Right cardiac atrium (tissue), 5 donors: ENCODE measurements at regions not wholly inside any gene's neighbourhood (a gene's known extent, or its start where the extent isn't known, plus 50 kb on each side); places are given as distances from the start of the nearest gene placed in this dataset.
"Not testable (repeated sequence)": the region's sequence is repeated elsewhere in the genome, so short reads cannot be mapped to it uniquely, and the experiment has no call there.

ENCODE experiments used
- ATAC-seq, 2 donors: fragments of 200-7000 bp; cut with Tn5 transposase; one replicate each; pipeline versions ENCODE4 v1.8.0 to v1.9.1; 2020; ENCODE audit warnings: moderate library complexity in 2 of 2, mild to moderate bottlenecking in 1 of 2
- DNase-seq, 3 donors: peaks; one replicate each; pipeline ENCODE4 v3.0.0-alpha.2; 2020
- H3K27ac ChIP-seq: one replicate; pipeline ENCODE4 v1.5.1; 2013; ENCODE audit warnings: mild to moderate bottlenecking, low read length, control low read depth, moderate library complexity
- H3K27me3 ChIP-seq: one replicate; pipeline ENCODE4 v1.6.1; 2013; ENCODE audit not compliant: control insufficient read depth, insufficient read depth
- H3K4me1 ChIP-seq: one replicate; pipeline ENCODE4 v1.6.1; 2013; ENCODE audit warnings: low read length; ENCODE audit not compliant: control insufficient read depth, insufficient read depth
- H3K4me3 ChIP-seq: one replicate; pipeline ENCODE4 v1.5.1; 2013; ENCODE audit warnings: low read length, control low read depth
- H3K9me3 ChIP-seq: one replicate; pipeline ENCODE4 v1.6.1; 2013; ENCODE audit warnings: low read length; ENCODE audit not compliant: control insufficient read depth
- WGBS: extraction: QIAGEN DNeasy Blood & Tissue Kit; methylation state at CpG from one replicate; pipeline ENCODE4 v1.1.7; 2013; 5-methylcytosine and 5-hydroxymethylcytosine counted together
- intact Hi-C, 4 donors: fragments of 100-400 bp; cut with DNase I; formaldehyde crosslinking; loops; one replicate each; pipeline versions ENCODE4 v1.11.0 to v1.14.0; 2022 to 2023
- donor health status: healthy with polysubstance abuse.
- donor health status: DM: no; HTN: yes; CAD: no.
- donor health status: DM: no; HTN: no; CAD: no.
- donor health status: DM: no; HTN: yes; CAD: no; lungs with severe emphysema.
- donor health status: DM: yes; HTN: yes; CAD: no.

DNA sequence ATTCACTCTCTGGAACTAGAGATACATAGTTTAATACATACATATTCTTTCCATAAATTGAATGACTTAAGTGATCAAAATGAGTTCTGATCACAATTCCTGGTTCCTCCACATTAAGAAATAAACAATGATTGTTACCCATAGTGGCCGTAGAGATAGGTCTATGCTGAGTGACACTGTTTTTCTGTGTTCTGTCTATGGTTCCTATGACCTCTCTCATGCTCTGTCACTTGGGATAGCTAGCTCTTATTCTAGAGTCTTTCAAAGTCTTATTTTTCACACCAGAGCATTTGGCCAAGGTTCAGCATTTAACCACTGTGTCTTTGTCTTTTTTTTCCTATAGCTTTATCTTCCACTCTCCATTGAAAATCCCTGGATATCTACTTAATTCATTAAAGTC lies 132.4 kb downstream of the GOLGA6L6 start:
- Histone ChIP-seq H3K4me1 (no peaks in the 10 kb centered on the region), H3K4me3 (no peak overlapping the region), H3K27me3 (no peaks in the 10 kb centered on the region), H3K9me3 (peaks cover 2% of the 10 kb centered on the region), H3K27ac (no peak overlapping the region)
- ATAC-seq (peak; percentile 14 to 55), DNase-seq (no peak)
- intact Hi-C loops: no loop called here
- 71% methylated on average over 1 of the region's 1 CpG for WGBS

DNA sequence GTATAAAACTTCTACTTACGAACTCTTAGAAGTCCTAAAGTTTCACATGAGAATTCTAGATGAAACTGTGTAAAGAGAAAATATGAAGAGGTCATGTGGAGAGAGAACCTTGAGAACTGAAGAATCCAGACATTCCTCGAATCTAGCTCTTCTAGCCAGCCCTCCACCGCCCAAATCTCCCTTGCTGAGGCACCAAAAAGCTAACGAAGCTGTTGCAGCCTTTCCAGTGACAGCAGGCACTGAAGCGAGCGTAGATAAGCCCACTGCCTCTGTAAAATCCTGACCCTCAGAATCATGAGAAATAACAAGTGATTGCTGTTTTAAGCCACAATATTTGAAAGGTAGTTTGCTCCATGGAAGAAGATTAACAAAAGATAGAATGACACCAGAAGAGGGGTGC lies 134.0 kb downstream of the GOLGA6L6 start:
- H3K27me3 ChIP-seq: no peaks in the 10 kb centered on the region
- DNase-seq (peak in 1 of 3 donors; percentile 28), ATAC-seq (no peak)
- peaks cover 2% of the 10 kb centered on the region for H3K9me3 ChIP-seq
- no peaks in the 10 kb centered on the region for H3K4me1 ChIP-seq
- no peak overlapping the region for H3K4me3 ChIP-seq
- intact Hi-C loops: no loop called here
- H3K27ac ChIP-seq: no peak overlapping the region
- WGBS: 53% methylated on average over 6 of the region's 6 CpGs

DNA sequence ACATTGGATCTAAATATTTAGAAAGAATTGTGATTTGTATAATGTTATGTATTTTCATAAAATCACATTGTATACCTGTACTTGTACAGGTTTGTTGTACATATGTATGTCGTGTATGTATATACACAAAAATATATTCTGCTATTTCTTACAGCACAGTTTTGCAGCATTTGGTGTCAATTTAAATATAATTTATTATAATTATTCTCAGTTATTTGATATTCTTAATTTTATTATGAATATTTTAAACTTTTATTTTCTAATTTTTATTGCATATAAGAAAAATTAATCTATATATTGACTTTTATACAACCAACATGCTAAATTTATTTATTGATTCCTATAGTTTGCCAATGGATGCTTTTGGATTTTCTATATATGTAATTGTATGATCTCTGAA lies 137.0 kb downstream of the GOLGA6L6 start:
- H3K4me3 ChIP-seq, ATAC-seq, H3K4me1 ChIP-seq, H3K9me3 ChIP-seq, H3K27me3 ChIP-seq, H3K27ac ChIP-seq, DNase-seq: not testable (repeated sequence)
- WGBS: 41% methylated on average over 1 of the region's 1 CpG
- intact Hi-C loops: loop anchor here in 1 of 4 donors (5.0 kb wide), 1 partner anchor 47 kb away; no protein-coding TSS in a partner anchor

DNA sequence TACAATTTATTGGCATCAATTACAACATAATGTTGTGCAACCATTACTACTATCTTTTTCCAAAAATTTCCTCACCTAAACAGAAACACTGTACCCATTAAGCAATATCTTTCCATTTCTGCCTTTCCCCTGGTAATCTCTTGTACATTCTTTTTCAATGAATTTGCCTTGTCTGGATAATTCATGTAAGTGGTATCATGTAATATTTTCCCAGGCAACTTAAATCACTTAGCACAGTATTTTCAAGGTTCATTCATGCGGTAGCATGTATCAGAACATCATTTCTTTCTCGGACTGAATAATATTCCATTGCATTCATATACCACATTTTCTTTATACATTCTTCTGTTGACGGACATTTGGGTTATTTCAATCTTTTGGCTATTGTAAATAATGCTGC lies 139.0 kb downstream of the GOLGA6L6 start:
- not testable (repeated sequence) for H3K4me1 ChIP-seq, DNase-seq, H3K27ac ChIP-seq, H3K4me3 ChIP-seq, H3K9me3 ChIP-seq, H3K27me3 ChIP-seq, ATAC-seq
- intact Hi-C loops: loop anchor here in 1 of 4 donors (5.0 kb wide), 1 partner anchor 45 kb away; no protein-coding TSS in a partner anchor
- WGBS: 65% methylated on average over 3 of the region's 3 CpGs

DNA sequence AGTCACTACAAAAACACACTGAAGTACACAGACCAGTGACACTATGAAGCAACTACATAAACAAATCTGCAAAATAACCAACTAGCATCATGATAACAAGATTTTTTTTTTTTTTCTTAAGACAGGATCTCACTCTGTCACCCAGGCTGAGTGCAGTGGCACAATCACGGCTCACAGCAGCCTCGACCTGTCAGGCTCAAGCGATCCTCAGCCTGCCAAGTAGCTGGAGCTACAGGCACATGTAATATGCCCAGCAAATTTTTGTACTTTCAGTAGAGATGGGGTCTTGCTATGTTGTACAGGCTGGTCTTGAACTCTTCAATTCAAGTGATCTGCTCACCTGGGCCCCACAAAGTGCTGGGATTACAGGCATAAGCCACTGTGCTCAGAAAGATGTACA lies 140.5 kb downstream of the GOLGA6L6 start:
- WGBS: 59% methylated on average over 3 of the region's 3 CpGs

DNA sequence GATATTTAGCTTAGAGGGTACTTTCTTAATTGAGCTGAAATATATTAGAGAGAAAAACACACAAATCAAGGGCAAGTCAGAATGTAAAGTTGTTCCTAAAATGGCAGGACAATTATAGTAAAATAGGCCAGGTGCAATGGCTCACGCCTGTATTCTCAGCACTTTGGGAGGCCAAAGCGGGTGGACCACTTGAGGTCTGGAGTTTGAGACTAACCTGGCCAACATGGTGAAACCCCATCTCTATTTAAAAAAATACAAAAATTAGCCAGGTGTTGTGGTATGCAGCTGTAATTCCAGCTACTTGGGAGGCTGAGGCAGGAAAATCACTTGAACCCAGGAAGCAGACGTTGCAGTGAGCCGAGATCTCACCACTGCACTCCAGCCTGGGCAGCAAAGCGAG lies 142.9 kb downstream of the GOLGA6L6 start:
- WGBS: 64% methylated on average over 5 of the region's 5 CpGs
- H3K4me3 ChIP-seq, intact Hi-C loops, H3K27ac ChIP-seq, DNase-seq, H3K9me3 ChIP-seq, ATAC-seq, H3K4me1 ChIP-seq, H3K27me3 ChIP-seq: not testable (repeated sequence)

More for the DNA sequence above, 140.5 kb downstream of the GOLGA6L6 start:
- H3K27ac ChIP-seq, H3K4me3 ChIP-seq, H3K9me3 ChIP-seq, H3K4me1 ChIP-seq, H3K27me3 ChIP-seq: not testable (repeated sequence)
- DNase-seq: peak in 2 of 3 donors; percentile 34 to 46
- peak in 1 of 2 donors; percentile 22 for ATAC-seq
- intact Hi-C loops: loop anchor here in 1 of 4 donors (5.0 kb wide), 1 partner anchor 44 kb away; no protein-coding TSS in a partner anchor

DNA sequence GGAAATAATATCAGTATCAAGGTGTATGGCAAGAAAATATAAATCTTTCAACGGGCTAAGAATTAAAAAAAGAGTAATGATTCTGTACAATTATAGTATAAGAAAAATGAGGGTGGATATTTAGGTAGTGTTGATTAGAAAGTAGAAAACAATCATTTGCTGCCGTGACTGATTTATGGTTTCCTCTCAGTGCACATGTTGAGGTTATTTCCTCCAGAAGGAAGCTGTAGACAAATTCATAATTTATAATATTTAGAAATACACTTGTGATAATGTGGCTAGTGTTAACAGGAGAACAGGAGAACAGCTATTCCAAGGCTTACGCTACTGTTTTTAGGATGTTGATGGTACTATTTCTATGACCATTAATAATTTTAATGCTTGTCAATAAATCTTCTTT lies 153.4 kb downstream of the GOLGA6L6 start:
- H3K27me3 ChIP-seq, ATAC-seq, H3K27ac ChIP-seq, H3K4me3 ChIP-seq, DNase-seq, H3K9me3 ChIP-seq, intact Hi-C loops, H3K4me1 ChIP-seq: not testable (repeated sequence)
- 37% methylated on average over 3 of the region's 3 CpGs for WGBS

DNA sequence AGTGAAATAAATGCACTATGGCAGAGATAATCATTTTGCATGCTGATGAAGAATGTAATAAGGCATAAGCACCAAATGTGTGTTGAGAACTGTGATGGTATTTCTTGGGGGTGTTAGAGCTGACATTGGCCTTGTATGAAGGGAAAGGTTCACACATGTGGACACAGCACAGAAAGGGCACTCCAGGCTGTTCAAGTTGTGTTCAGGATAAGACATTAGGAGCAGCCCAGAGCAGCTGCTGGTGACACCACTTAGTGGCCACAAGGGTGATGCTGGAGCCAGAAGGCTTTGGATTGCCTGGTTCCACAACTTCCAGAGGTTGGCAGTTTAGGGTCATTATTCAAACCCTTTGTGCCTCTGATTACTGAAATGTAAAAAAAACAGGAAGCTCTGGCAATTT lies 155.4 kb downstream of the GOLGA6L6 start:
- intact Hi-C loops: no loop called here
- Histone ChIP-seq H3K9me3 (no peaks in the 10 kb centered on the region), H3K27me3 (no peaks in the 10 kb centered on the region), H3K4me3 (no peak overlapping the region), H3K27ac (no peak overlapping the region), H3K4me1 (no peaks in the 10 kb centered on the region)
- ATAC-seq (peak; percentile 40), DNase-seq (no peak)

DNA sequence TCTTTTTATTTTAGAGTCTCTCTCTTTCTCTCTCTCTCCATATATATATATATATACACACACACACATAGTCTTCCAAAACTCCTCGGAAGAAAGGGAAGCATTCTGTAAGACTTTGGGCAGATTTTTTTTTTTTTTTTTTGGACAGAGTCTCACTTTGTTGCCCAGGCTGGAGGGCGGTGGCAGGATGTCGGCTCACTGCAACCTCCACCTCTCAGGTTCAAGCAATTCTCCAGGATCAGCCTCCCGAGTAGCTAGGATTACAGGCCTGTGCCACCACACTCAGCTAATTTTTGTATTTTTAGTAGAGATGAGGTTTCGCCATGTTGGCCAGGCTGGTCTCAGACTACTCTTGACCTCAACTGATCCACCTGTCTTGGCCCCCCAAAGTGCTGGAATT lies 161.4 kb downstream of the GOLGA6L6 start:
- DNase-seq, H3K4me1 ChIP-seq, H3K27ac ChIP-seq, H3K27me3 ChIP-seq, H3K4me3 ChIP-seq, intact Hi-C loops, ATAC-seq, H3K9me3 ChIP-seq: not testable (repeated sequence)
- WGBS: 66% methylated on average over 5 of the region's 5 CpGs

DNA sequence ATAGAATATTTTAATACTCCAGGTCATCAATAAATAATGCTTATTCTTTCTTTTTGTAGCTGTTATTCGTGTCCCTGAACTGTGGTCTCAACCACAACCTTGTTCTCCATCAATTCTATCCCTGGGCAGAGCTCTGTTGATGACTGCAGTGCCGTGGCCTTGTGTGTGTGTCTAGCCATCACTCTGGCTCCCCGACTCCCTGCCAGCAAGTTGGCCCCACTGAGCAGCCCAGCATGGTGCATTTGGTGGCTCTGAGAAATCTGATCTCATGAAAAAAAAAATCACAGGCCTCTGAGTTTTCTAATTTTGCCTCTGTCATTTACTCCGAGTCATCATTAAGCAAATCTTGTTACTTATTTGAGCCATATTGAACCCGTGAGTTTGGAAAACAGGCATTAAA lies 164.7 kb downstream of the GOLGA6L6 start:
- Histone ChIP-seq H3K4me3 (no peak overlapping the region), H3K27me3 (no peaks in the 10 kb centered on the region), H3K27ac (no peak overlapping the region), H3K4me1 (no peaks in the 10 kb centered on the region), H3K9me3 (no peaks in the 10 kb centered on the region)
- intact Hi-C loops: no loop called here
- ATAC-seq (no peak), DNase-seq (no peak)
- 54% methylated on average over 5 of the region's 5 CpGs for WGBS

DNA sequence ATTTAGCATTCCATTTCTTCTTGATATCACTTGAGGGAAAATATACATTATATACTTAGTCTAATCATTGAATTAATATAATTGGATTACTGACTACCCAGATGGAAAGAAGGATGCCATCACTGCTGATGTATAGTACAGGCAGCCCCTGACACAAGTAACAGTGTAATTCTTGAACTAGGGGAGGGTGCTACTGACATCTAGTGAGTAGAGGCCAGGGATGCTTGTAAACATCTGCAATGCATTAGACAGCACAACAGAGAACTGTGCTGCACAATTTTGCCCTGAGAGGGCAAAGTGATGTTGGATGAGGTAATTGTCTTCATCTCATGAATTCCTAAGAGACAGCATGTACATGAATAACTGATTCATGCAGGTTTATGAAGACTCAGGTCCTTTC lies 169.2 kb downstream of the GOLGA6L6 start:
- intact Hi-C loops, DNase-seq, H3K9me3 ChIP-seq, H3K27ac ChIP-seq, H3K4me1 ChIP-seq, H3K4me3 ChIP-seq, H3K27me3 ChIP-seq: not testable (repeated sequence)
- peak; percentile 29 to 50 for ATAC-seq

DNA sequence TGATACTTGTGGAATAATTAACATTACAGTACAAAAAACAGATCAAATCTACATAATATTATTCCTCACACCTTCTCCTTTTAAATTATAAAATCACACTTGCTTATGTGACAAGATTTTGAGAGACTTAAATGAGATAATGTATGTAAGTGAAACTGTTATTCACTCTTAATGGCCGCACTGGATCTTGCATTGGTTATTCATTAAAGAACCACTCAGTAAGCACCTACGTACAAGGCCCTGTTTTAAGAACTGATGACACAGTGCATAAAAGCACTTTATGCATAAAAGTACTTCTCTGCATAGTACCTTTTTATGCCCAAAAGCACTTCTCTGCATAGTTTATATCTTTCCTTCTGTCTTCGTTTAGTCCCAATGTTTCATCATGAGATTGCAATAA lies 172.1 kb downstream of the GOLGA6L6 start:
- 55% methylated on average over 3 of the region's 3 CpGs for WGBS
- Histone ChIP-seq H3K27me3 (peaks cover 2% of the 10 kb centered on the region), H3K4me3 (no peak overlapping the region), H3K9me3 (no peaks in the 10 kb centered on the region), H3K27ac (no peak overlapping the region), H3K4me1 (no peaks in the 10 kb centered on the region)
- intact Hi-C loops: loop anchor here in 1 of 4 donors (10.0 kb wide), 1 partner anchor 1875 kb away; no protein-coding TSS in a partner anchor
- DNase-seq (no peak), ATAC-seq (no peak)
